Keratinocyte (primary cell): ENCODE measurements at regions not wholly inside any gene's neighbourhood (a gene's known extent, or its start where the extent isn't known, plus 50 kb on each side); places are given as distances from the start of the nearest gene placed in this dataset.

ENCODE experiments used
- DNase-seq: peaks from one replicate; pipeline ENCODE4 v3.0.0-alpha.2; 2011; ENCODE audit warnings: low read depth, missing footprints, low spot score
- FAIRE-seq: peaks from 2 replicates; lab custom pipeline; 2011; peaks lifted over from hg19 to GRCh38; lab: Jason Lieb, UNC
- H2AFZ ChIP-seq: 2 replicates; pipeline ENCODE4 v1.6.0; 2012; ENCODE audit warnings: low read length, control low read depth, inconsistent platforms; ENCODE audit not compliant: control insufficient read depth
- H3K27ac ChIP-seq: 2 replicates; pipeline ENCODE4 v1.5.1; 2011; ENCODE audit warnings: low read length; ENCODE audit not compliant: control insufficient read depth, insufficient read depth
- H3K27me3 ChIP-seq: 3 replicates; pipeline ENCODE4 v1.6.0; 2011; ENCODE audit warnings: low read length; ENCODE audit not compliant: control insufficient read depth, insufficient read depth; ENCODE audit errors: extremely low read depth
- H3K36me3 ChIP-seq, 2 experiments: 2 replicates in 1 of 2; 3 replicates in 1 of 2; pipeline ENCODE4 v1.5.1; 2011; ENCODE audit warnings: low read length in 2 of 2, mild to moderate bottlenecking in 1 of 2; ENCODE audit not compliant: control insufficient read depth in 2 of 2, insufficient read depth in 2 of 2; ENCODE audit errors: extremely low read depth in 1 of 2
- H3K4me1 ChIP-seq: 3 replicates; pipeline ENCODE4 v1.5.1; 2011; ENCODE audit warnings: low read length; ENCODE audit not compliant: control insufficient read depth, insufficient read depth; ENCODE audit errors: extremely low read depth
- H3K4me2 ChIP-seq: 3 replicates; pipeline ENCODE4 v1.6.0; 2011; ENCODE audit warnings: low read depth, low read length; ENCODE audit not compliant: control insufficient read depth, insufficient read depth; ENCODE audit errors: extremely low read depth
- H3K4me3 ChIP-seq, 3 experiments: fragments of 200-600 bp in 1 of 3; sonication (generic) in 1 of 3; 2 replicates in 2 of 3; 3 replicates in 1 of 3; pipeline ENCODE4 v1.5.1; 2011 to 2016; ENCODE audit warnings: low read length in 3 of 3, mild to moderate bottlenecking in 3 of 3, control low read depth in 2 of 3, inconsistent platforms in 1 of 3, low read depth in 1 of 3, mixed read lengths in 1 of 3, mixed run types in 1 of 3, moderate library complexity in 1 of 3; ENCODE audit not compliant: control insufficient read depth in 2 of 3, insufficient read depth in 2 of 3; ENCODE audit errors: extremely low read depth in 1 of 3
- H3K79me2 ChIP-seq: 2 replicates; pipeline ENCODE4 v1.6.0; 2012; ENCODE audit warnings: low read length; ENCODE audit not compliant: control insufficient read depth, insufficient read depth
- H3K9ac ChIP-seq: 3 replicates; pipeline ENCODE4 v1.6.0; 2011; ENCODE audit warnings: low read length; ENCODE audit not compliant: control insufficient read depth, insufficient read depth; ENCODE audit errors: extremely low read depth
- H3K9me1 ChIP-seq: 3 replicates; pipeline ENCODE4 v1.6.0; 2011; ENCODE audit warnings: low read length; ENCODE audit not compliant: control insufficient read depth, insufficient read depth; ENCODE audit errors: extremely low read depth
- H3K9me3 ChIP-seq: 2 replicates; pipeline ENCODE4 v1.5.1; 2012; ENCODE audit warnings: low read depth, low read length; ENCODE audit not compliant: control insufficient read depth
- H4K20me1 ChIP-seq: 3 replicates; pipeline ENCODE4 v1.6.0; 2011; ENCODE audit warnings: low read length; ENCODE audit not compliant: control insufficient read depth, insufficient read depth; ENCODE audit errors: extremely low read depth
- CTCF ChIP-seq, 3 experiments: IDR thresholded peaks in 1 of 3; conservative IDR thresholded peaks in 1 of 3; optimal IDR thresholded peaks in 1 of 3; 2 replicates in 2 of 3; 3 replicates in 1 of 3; pipeline versions ENCODE3 to v1.5.1; 2011; ENCODE audit warnings: low read length in 3 of 3, mild to moderate bottlenecking in 3 of 3, moderate library complexity in 2 of 3, control low read depth in 1 of 3, inconsistent platforms in 1 of 3; ENCODE audit not compliant: insufficient read depth in 2 of 3; ENCODE audit errors: extremely low read depth in 1 of 3
- EZH2 ChIP-seq: IDR thresholded peaks from one replicate; pipeline ENCODE4 v1.6.1; 2012; ENCODE audit warnings: inconsistent platforms, mild to moderate bottlenecking, low read length, moderate library complexity
- dilution Hi-C: fragments of 300-500 bp; cut with MboI; formaldehyde crosslinking; loops from one replicate; pipeline ENCODE4 v1.7.0; 2020; ENCODE audit warnings: low sequenced_read_pairs; ENCODE audit not compliant: extremely low pct_ligation_motif_present

- Histone ChIP-seq H3K4me2 (no peak overlapping the region), H3K4me1 (no peaks in the 10 kb centered on the region), H2AFZ (no peak overlapping the region), H3K9me3 (no peaks in the 10 kb centered on the region), H3K36me3 (no peaks in the 10 kb centered on the region), H3K27me3 (no peaks in the 10 kb centered on the region), H4K20me1 (no peaks in the 10 kb centered on the region), H3K27ac (no peak overlapping the region), H3K9me1 (no peaks in the 10 kb centered on the region), H3K4me3 (no peak overlapping the region), H3K79me2 (no peaks in the 10 kb centered on the region), H3K9ac (no peak overlapping the region)
- dilution Hi-C loops = no loop called here
- TF ChIP-seq CTCF (optimal IDR thresholded peaks at IDR 0.05 in 1 of 3, IDR thresholded peaks at IDR 0.05 in 1 of 3, conservative IDR thresholded peaks at IDR 0.05 in 1 of 3; ENCODE audit: extremely low read depth in 1 of 3, insufficient read depth in 2 of 3, low read length in 3 of 3) (no peak), EZH2 (no peak)
- DNase-seq (no peak), FAIRE-seq (no peak)
Measured at GRCh38 chr18:59833785-59834184, 66.0 kb upstream of the PMAIP1 start.

- FAIRE-seq = peak; percentile 86
- dilution Hi-C loops = no loop called here
Measured at GRCh38 chr18:59823596-59824195, 76.1 kb upstream of the PMAIP1 start.

More at GRCh38 chr18:59823596-59824195, 76.1 kb upstream of the PMAIP1 start:
- Histone ChIP-seq H3K4me3 (no peak overlapping the region), H2AFZ (no peak overlapping the region), H3K4me2 (no peak overlapping the region), H3K27ac (no peak overlapping the region), H3K9me1 (no peaks in the 10 kb centered on the region), H4K20me1 (no peaks in the 10 kb centered on the region), H3K4me1 (no peaks in the 10 kb centered on the region), H3K9me3 (no peaks in the 10 kb centered on the region), H3K27me3 (no peaks in the 10 kb centered on the region), H3K9ac (no peak overlapping the region), H3K79me2 (no peaks in the 10 kb centered on the region), H3K36me3 (no peaks in the 10 kb centered on the region)
- TF ChIP-seq CTCF (optimal IDR thresholded peaks at IDR 0.05 in 1 of 3, IDR thresholded peaks at IDR 0.05 in 1 of 3, conservative IDR thresholded peaks at IDR 0.05 in 1 of 3; ENCODE audit: extremely low read depth in 1 of 3, insufficient read depth in 2 of 3, low read length in 3 of 3) (peak; percentile 78 to 92 (median 83)), EZH2 (no peak)
- peak; percentile 13 for DNase-seq
